Activated B cell treated with CpG ODN at 0.5 μM for 24 hours (primary cell): ENCODE measurements at regions not wholly inside any gene's neighbourhood (a gene's known extent, or its start where the extent isn't known, plus 50 kb on each side); places are given as distances from the start of the nearest gene placed in this dataset.

Experiments used
- ATAC-seq: fragments of 200-7000 bp; cut with Tn5 transposase; one replicate; pipeline ENCODE4 v1.10.0; 2021; ENCODE audit warnings: low read depth, mild to moderate bottlenecking, moderate library complexity
- CTCF ChIA-PET: fragments of 350-600 bp; sonication (Branson Sonifier 250); formaldehyde crosslinking; loops from one replicate; lab custom pipeline; 2021; ENCODE audit warnings: antibody characterized with exemption; lab: Charles Lee
- POLR2A ChIA-PET: fragments of 350-600 bp; sonication (Branson Sonifier 250); formaldehyde crosslinking; loops from one replicate; lab custom pipeline; 2021; ENCODE audit warnings: antibody characterized with exemption; lab: Charles Lee
- DNase-seq: peaks from one replicate; pipeline ENCODE4 v3.0.0; 2022
- H3K27ac Mint-ChIP-seq: one replicate; pipeline ENCODE4 v1.8.0; 2020; ENCODE audit warnings: mixed read lengths
- H3K27me3 Mint-ChIP-seq: one replicate; pipeline ENCODE4 v1.8.0; 2021; ENCODE audit warnings: mixed read lengths
- H3K36me3 Mint-ChIP-seq: one replicate; pipeline ENCODE4 v1.8.0; 2021; ENCODE audit warnings: low read depth, mixed read lengths
- H3K4me1 Mint-ChIP-seq: one replicate; pipeline ENCODE4 v1.8.0; 2021; ENCODE audit warnings: mixed read lengths
- H3K4me3 Mint-ChIP-seq: one replicate; pipeline ENCODE4 v1.8.0; 2020; ENCODE audit warnings: mild to moderate bottlenecking, mixed read lengths
- H3K9me3 Mint-ChIP-seq: one replicate; pipeline ENCODE4 v1.8.0; 2020; ENCODE audit warnings: mixed read lengths
- intact Hi-C: fragments of 100-400 bp; cut with micrococcal nuclease; formaldehyde crosslinking; loops from one replicate; pipeline ENCODE4 v1.15.1; 2024
- TF ChIP-seq, protein P1 (sequence below): fragments of 200-600 bp; IDR thresholded peaks from one replicate; pipeline ENCODE4 v1.8.0; 2022; ENCODE audit warnings: antibody characterized with exemption, mild to moderate bottlenecking

DNA sequence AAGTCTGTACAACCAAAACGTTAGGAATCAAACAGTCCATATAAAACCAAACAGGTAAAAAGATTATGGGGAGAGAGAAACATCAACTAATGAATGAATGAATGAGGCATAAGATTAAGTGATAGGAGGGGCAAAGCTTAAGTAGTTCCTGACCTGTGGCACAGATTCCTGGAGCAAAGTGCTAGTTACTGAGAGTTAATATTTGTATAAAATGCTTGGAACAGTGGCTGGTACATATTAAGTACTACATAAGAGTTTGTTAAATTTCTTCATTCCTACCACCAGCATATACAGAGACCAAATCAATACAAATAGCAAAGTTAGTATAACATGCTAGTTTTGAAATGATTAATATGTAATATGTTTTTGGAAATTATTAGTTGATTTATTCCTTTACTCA, 363.7 kb downstream of the ADAM29 start:
- intact Hi-C loops = no loop called here
- CTCF ChIA-PET = no interaction called here
- Mint-ChIP-seq H3K27ac (no peak overlapping the region), H3K36me3 (no peaks in the 10 kb centered on the region), H3K4me1 (no peaks in the 10 kb centered on the region), H3K27me3 (no peaks in the 10 kb centered on the region), H3K9me3 (peaks cover 2% of the 10 kb centered on the region), H3K4me3 (no peak overlapping the region)
- ATAC-seq (no peak), DNase-seq (no peak)
- POLR2A ChIA-PET = no interaction called here
- TF ChIP-seq, protein P1, sequence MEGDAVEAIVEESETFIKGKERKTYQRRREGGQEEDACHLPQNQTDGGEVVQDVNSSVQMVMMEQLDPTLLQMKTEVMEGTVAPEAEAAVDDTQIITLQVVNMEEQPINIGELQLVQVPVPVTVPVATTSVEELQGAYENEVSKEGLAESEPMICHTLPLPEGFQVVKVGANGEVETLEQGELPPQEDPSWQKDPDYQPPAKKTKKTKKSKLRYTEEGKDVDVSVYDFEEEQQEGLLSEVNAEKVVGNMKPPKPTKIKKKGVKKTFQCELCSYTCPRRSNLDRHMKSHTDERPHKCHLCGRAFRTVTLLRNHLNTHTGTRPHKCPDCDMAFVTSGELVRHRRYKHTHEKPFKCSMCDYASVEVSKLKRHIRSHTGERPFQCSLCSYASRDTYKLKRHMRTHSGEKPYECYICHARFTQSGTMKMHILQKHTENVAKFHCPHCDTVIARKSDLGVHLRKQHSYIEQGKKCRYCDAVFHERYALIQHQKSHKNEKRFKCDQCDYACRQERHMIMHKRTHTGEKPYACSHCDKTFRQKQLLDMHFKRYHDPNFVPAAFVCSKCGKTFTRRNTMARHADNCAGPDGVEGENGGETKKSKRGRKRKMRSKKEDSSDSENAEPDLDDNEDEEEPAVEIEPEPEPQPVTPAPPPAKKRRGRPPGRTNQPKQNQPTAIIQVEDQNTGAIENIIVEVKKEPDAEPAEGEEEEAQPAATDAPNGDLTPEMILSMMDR = no peak

DNA sequence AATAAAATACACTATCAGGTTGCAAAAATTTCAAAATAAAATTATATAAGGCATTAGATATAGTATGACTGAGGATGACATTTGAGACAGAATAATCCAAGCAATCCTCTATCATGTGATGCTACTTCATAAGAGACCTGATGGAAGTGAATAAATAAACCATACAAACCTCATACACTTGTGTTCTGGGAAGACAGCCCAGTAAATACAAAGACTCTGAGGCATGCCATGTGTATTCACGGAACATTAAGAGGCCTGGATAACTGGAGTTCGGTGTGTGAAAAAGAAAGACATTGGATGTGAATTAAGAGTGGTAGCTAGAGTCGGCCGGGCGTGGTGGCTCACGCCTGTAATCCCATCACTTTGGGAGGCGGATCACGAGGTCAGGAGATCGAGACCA, 364.2 kb downstream of the ADAM29 start:
- intact Hi-C loops = no loop called here
- ChIA-PET CTCF (no interaction called here), POLR2A (no interaction called here)
- H3K9me3 Mint-ChIP-seq = peaks cover 2% of the 10 kb centered on the region
- no peak for DNase-seq
- no peaks in the 10 kb centered on the region for H3K27me3 Mint-ChIP-seq
- H3K4me1 Mint-ChIP-seq = no peaks in the 10 kb centered on the region
- no peaks in the 10 kb centered on the region for H3K36me3 Mint-ChIP-seq
- no peak overlapping the region for H3K4me3 Mint-ChIP-seq
- TF ChIP-seq, protein P1 = no peak
- no peak for ATAC-seq
- no peak overlapping the region for H3K27ac Mint-ChIP-seq

DNA sequence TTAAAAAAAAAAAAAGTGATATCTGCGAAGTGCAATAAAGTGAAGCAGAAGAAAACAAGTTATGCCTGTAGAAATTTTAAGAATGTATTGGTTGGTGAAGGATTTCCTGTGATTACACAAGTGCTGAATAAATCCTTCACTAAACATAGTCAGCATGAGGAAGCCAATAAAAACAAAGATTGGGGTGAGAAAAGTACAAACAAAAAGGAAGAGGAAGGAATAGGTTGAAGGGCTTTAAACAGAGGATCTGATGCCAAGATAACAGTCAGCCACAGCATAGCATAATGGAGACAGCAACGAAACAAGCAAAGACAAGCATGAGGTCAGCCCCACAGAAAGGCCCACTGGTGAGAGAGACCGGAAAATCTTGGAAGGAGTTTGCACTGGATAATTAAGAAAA, 372.2 kb downstream of the ADAM29 start:
- Mint-ChIP-seq H3K9me3 (no peaks in the 10 kb centered on the region), H3K36me3 (no peaks in the 10 kb centered on the region), H3K4me3 (no peak overlapping the region), H3K27me3 (no peaks in the 10 kb centered on the region), H3K4me1 (no peaks in the 10 kb centered on the region), H3K27ac (no peak overlapping the region)
- ATAC-seq (no peak), DNase-seq (no peak)
- POLR2A ChIA-PET = no interaction called here
- CTCF ChIA-PET = no interaction called here
- TF ChIP-seq, protein P1 = no peak
- intact Hi-C loops = no loop called here

DNA sequence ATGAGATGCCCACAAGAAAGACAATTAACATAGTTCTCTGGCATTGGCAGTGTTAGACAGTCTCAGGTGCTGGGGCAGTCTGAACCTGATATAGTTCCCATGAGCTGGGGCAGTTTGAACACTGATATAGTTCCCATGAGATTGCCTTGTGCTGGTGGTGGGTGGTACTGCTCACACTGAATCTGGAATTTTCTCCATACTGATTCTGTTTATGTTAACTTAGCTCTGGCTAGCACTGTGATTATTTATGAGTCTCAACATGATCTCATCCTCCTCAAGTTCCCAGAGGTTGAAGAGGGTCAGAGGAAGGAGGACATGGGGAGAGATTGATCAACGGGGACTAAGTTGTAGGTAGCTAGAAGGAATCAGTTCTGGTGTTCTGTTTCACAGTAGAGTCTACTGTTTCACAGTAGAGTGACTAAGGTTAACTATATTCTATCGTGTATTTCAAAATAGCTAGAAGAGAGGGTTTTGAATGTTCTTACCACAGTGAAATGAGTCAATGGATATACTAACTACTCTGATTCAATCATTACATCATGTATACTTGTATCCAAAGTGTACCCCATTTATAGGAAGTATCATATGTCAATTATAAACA, 379.9 kb downstream of the ADAM29 start:
- H3K27ac Mint-ChIP-seq = no peak overlapping the region
- H3K4me3 Mint-ChIP-seq = no peak overlapping the region
- no peaks in the 10 kb centered on the region for H3K36me3 Mint-ChIP-seq
- POLR2A ChIA-PET = no interaction called here
- intact Hi-C loops = no loop called here
- H3K27me3 Mint-ChIP-seq = no peaks in the 10 kb centered on the region
- no peaks in the 10 kb centered on the region for H3K9me3 Mint-ChIP-seq
- peaks cover 4% of the 10 kb centered on the region for H3K4me1 Mint-ChIP-seq
- no peak for ATAC-seq
- DNase-seq = no peak
- TF ChIP-seq, protein P1 = no peak
- CTCF ChIA-PET = no interaction called here

DNA sequence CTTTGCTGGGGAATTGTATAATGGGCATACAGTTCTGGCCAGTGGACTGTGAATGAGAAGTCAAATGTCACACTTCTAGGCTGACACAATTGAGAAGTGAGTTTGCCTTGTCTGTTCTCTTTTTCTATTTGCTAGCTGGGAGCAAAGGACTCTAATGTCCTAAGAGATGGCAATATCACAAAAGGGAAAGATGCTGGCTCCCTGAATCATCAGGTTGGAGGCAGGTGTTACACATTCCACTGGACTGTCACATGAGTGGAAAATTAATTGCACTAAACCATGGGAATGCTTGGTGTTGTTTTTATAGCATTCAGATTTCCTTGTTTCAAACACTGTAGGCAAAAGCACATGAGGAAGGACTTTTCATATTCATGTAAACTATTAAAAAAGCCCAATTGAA, 388.3 kb downstream of the ADAM29 start:
- DNase-seq = no peak
- POLR2A ChIA-PET = no interaction called here
- intact Hi-C loops = no loop called here
- Mint-ChIP-seq H3K9me3 (no peaks in the 10 kb centered on the region), H3K36me3 (no peaks in the 10 kb centered on the region), H3K27me3 (no peaks in the 10 kb centered on the region), H3K4me3 (no peak overlapping the region), H3K27ac (no peak overlapping the region), H3K4me1 (no peaks in the 10 kb centered on the region)
- TF ChIP-seq, protein P1 = no peak
- ATAC-seq = no peak
- CTCF ChIA-PET = no interaction called here
